HL-60 (cell line): ENCODE measurements at regions not wholly inside any gene's neighbourhood (a gene's known extent, or its start where the extent isn't known, plus 50 kb on each side); places are given as distances from the start of the nearest gene placed in this dataset.

ENCODE experiments used
- DNase-seq, 2 experiments: peaks; one replicate each; pipeline ENCODE4 v3.0.0-alpha.2; 2010 to 2020; ENCODE audit warnings: low read depth in 1 of 2, low spot score in 1 of 2
- H3K27ac ChIP-seq: fragments of 250-450 bp; sonication (Bioruptor Pico); replicated peaks from 2 replicates; pipeline ENCODE4 v1.5.1; 2020; ENCODE audit warnings: mild to moderate bottlenecking, moderate library complexity
- H3K27me3 ChIP-seq: fragments of 250-450 bp; sonication (Bioruptor Pico); 2 replicates; pipeline ENCODE4 v1.5.1; 2021; ENCODE audit warnings: mild to moderate bottlenecking, moderate library complexity; ENCODE audit not compliant: insufficient read depth, poor library complexity, severe bottlenecking
- H3K4me3 ChIP-seq: replicated peaks from 2 replicates; pipeline ENCODE4 v1.5.1; 2011; ENCODE audit warnings: mild to moderate bottlenecking, control low read depth, low read length; ENCODE audit not compliant: insufficient read depth
- CTCF ChIP-seq: IDR thresholded peaks from one replicate; pipeline ENCODE4 v1.5.1; 2011; ENCODE audit warnings: low read length, control low read depth, inconsistent platforms; ENCODE audit not compliant: insufficient read depth
- GABPA ChIP-seq: IDR thresholded peaks from 2 replicates; pipeline ENCODE4 v1.6.1; 2012; ENCODE audit warnings: low read depth
- POLR2AphosphoS5 ChIP-seq: IDR thresholded peaks from 2 replicates; pipeline ENCODE4 v1.6.1; 2012; ENCODE audit warnings: low read depth
- SPI1 ChIP-seq: IDR thresholded peaks from 2 replicates; pipeline ENCODE4 v1.6.1; 2012; ENCODE audit warnings: low read depth, mild to moderate bottlenecking, borderline replicate concordance
- TF ChIP-seq, protein P1 (sequence below): IDR thresholded peaks from 2 replicates; pipeline ENCODE4 v1.6.1; 2012; ENCODE audit warnings: low read depth; ENCODE audit not compliant: insufficient replicate concordance

DNA sequence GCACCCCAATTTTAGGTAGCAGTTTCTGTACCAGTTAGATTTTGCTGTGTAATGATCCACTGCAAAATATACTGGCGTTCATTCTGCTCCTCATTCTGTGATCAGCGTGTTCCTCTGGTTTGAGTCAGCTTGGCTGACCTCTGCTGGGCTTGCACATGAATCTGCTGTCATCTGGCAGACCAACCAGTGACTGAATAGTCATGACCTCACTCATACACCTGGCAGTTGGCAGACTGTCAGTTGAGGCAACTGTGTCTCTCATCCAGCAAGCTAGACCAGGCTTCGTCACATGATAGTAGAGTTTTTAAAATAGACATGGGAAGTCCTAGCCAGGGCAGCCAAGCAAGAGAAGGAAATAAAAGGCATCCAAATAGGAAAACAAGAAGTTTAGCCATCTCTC is 316.3 kb upstream of the LARGE1 start:
- Histone ChIP-seq H3K27me3 (no peaks in the 10 kb centered on the region), H3K27ac (no peak overlapping the region), H3K4me3 (no peak overlapping the region)
- DNase-seq = no peak
- TF ChIP-seq CTCF (no peak), GABPA (no peak), POLR2AphosphoS5 (no peak), SPI1 (no peak)
- TF ChIP-seq, protein P1, sequence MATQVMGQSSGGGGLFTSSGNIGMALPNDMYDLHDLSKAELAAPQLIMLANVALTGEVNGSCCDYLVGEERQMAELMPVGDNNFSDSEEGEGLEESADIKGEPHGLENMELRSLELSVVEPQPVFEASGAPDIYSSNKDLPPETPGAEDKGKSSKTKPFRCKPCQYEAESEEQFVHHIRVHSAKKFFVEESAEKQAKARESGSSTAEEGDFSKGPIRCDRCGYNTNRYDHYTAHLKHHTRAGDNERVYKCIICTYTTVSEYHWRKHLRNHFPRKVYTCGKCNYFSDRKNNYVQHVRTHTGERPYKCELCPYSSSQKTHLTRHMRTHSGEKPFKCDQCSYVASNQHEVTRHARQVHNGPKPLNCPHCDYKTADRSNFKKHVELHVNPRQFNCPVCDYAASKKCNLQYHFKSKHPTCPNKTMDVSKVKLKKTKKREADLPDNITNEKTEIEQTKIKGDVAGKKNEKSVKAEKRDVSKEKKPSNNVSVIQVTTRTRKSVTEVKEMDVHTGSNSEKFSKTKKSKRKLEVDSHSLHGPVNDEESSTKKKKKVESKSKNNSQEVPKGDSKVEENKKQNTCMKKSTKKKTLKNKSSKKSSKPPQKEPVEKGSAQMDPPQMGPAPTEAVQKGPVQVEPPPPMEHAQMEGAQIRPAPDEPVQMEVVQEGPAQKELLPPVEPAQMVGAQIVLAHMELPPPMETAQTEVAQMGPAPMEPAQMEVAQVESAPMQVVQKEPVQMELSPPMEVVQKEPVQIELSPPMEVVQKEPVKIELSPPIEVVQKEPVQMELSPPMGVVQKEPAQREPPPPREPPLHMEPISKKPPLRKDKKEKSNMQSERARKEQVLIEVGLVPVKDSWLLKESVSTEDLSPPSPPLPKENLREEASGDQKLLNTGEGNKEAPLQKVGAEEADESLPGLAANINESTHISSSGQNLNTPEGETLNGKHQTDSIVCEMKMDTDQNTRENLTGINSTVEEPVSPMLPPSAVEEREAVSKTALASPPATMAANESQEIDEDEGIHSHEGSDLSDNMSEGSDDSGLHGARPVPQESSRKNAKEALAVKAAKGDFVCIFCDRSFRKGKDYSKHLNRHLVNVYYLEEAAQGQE = no peak

DNA sequence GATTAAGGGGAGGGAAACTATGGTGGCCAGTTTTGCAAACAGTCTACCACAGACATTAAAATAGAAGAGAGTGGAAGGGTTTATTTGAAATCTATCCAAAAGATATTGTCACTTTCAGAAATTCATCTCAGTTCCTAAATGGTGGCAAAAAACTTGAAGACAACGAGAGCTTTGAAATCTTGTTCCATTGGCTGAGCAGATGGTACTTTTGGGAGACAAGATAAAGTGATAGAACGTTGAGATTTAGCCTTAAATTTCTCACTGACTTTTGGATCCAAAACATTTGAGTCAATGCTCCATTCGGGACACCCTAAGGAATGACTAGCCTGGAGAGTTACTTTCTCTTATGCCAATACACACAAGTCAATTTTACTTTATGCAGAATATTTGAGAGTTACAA is 319.1 kb upstream of the LARGE1 start:
- H3K27ac ChIP-seq = no peak overlapping the region
- no peaks in the 10 kb centered on the region for H3K27me3 ChIP-seq
- no peak for TF ChIP-seq POLR2AphosphoS5
- TF ChIP-seq, protein P1 = no peak
- no peak for TF ChIP-seq SPI1
- no peak for TF ChIP-seq GABPA
- TF ChIP-seq CTCF = no peak
- DNase-seq = no peak
- H3K4me3 ChIP-seq = no peak overlapping the region

DNA sequence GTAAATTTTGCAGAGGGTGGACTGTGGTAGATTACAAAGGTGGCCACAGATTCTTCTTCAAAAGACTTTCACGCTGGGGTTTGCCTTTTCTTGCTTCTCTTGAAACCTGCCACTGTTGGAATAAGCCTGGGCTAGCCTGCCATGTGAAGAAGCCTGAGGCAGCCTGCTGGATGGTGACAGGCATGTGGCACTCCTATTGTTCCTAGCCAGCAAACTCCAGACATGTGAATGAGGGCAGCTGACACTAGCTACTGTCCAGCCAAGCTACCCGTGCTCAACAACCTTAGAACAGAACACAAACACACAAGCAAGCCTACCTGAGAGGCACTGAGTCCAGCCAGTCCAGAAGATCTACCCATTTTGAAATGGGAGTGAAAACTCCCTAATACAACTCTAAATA is 322.7 kb upstream of the LARGE1 start:
- DNase-seq = no peak
- Histone ChIP-seq H3K27ac (no peak overlapping the region), H3K4me3 (no peak overlapping the region), H3K27me3 (no peaks in the 10 kb centered on the region)
- TF ChIP-seq POLR2AphosphoS5 (no peak), GABPA (no peak), CTCF (no peak), SPI1 (no peak)
- TF ChIP-seq, protein P1 = no peak
